ENCODE measurements at regions not wholly inside any gene's neighbourhood (a gene's known extent, or its start where the extent isn't known, plus 50 kb on each side); places are given as distances from the start of the nearest gene placed in this dataset.

DNA sequence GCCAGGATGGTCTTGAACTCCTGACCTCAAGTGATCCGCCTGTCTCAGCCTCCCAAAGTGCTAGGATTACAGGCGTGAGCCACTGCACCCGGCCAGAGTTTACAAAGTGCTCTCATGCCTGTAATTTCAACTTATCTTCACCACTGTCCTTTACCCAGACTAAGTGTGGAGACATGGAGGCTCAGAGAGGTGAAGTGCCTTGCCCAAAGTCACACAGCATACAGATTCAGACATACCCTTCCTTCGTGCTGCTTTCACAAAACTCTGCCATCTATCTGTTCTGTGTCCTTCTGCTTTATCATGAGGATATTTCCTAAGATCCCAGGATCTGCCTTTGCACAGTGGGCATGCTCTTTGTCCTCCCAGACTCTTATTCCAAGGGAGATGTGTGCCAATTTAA, 143.6 kb upstream of the SYT13 start:
- Histone ChIP-seq H3K27ac (no peak overlapping the region), H3K36me3 (no peaks in the 10 kb centered on the region), H3K27me3 (no peaks in the 10 kb centered on the region), H3K4me1 (no peaks in the 10 kb centered on the region), H3K4me3 (no peak overlapping the region), H3K9me3 (no peaks in the 10 kb centered on the region)
- TF ChIP-seq, protein P1, sequence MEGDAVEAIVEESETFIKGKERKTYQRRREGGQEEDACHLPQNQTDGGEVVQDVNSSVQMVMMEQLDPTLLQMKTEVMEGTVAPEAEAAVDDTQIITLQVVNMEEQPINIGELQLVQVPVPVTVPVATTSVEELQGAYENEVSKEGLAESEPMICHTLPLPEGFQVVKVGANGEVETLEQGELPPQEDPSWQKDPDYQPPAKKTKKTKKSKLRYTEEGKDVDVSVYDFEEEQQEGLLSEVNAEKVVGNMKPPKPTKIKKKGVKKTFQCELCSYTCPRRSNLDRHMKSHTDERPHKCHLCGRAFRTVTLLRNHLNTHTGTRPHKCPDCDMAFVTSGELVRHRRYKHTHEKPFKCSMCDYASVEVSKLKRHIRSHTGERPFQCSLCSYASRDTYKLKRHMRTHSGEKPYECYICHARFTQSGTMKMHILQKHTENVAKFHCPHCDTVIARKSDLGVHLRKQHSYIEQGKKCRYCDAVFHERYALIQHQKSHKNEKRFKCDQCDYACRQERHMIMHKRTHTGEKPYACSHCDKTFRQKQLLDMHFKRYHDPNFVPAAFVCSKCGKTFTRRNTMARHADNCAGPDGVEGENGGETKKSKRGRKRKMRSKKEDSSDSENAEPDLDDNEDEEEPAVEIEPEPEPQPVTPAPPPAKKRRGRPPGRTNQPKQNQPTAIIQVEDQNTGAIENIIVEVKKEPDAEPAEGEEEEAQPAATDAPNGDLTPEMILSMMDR (IDR thresholded peaks at IDR 0.05), result no peak
- DNase-seq (no peak), FAIRE-seq (no peak), ATAC-seq (no peak)
- WGBS, 2 donors, result 48 to 64% methylated on average over 4 of the region's 4 CpGs
- intact Hi-C loops (cut with DNase I), result no loop called here

DNA sequence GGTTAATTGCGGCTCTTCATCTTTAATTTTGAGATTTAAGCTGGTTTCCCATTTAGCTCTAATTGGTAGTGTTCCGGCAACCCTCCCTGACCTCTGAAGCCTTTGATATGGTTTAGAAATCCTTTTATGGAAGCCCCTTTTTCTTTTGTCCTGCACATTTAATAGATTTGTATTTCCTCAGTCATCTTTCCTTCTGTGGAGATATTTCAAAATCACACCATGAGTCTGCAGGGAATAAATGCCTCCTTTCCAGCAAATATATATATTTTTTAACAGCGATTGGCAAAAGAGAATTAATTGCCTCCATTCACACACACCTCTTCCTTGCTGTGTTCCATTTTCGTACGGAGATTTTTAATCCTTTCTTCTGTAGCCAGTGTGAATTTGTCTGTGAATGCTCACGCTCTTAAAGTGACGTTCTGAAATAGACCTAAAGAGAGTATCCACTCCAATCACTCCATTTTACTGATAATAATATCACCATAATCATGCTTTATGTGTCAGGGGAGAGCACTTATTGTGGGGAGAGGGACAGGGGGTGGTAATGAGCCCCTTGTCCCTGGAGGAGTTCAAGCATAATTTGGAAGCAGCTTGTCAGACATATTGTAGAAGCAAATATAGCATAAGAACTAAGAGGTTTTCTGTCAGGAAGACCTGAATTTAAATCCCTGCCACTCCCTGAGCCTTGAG, 142.5 kb upstream of the SYT13 start:
- intact Hi-C loops (cut with DNase I), result no loop called here
- H3K36me3 ChIP-seq, result no peaks in the 10 kb centered on the region
- no peak overlapping the region for H3K27ac ChIP-seq
- H3K4me3 ChIP-seq, result no peak overlapping the region
- FAIRE-seq (no peak), DNase-seq (no peak), ATAC-seq (no peak)
- WGBS, 2 donors, result 67 to 75% methylated on average over 7 of the region's 7 CpGs
- TF ChIP-seq, protein P1 (IDR thresholded peaks at IDR 0.05), result no peak
- H3K9me3 ChIP-seq, result no peaks in the 10 kb centered on the region
- no peaks in the 10 kb centered on the region for H3K27me3 ChIP-seq
- no peaks in the 10 kb centered on the region for H3K4me1 ChIP-seq

DNA sequence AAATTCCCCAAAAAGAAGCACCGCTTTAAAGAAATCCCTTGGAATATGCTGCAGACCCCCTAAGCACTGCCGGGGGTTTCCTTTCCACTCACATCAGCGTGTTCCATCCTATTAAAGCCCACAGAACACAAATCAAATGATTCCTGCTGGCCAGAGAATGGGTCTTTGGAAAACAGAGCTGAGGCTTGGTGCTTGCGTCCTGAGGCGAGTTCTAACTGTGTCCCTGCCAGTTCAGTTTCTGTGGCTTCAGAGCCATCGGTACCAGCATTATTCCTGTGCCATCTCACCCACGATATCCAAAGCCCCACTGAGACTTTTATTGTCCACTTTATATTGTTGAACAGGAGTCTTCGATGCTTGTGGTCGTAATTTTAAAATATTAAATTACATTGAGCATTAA, 142.0 kb upstream of the SYT13 start:
- intact Hi-C loops (cut with DNase I), result no loop called here
- FAIRE-seq, result no peak
- TF ChIP-seq, protein P1 (IDR thresholded peaks at IDR 0.05), result no peak

DNA sequence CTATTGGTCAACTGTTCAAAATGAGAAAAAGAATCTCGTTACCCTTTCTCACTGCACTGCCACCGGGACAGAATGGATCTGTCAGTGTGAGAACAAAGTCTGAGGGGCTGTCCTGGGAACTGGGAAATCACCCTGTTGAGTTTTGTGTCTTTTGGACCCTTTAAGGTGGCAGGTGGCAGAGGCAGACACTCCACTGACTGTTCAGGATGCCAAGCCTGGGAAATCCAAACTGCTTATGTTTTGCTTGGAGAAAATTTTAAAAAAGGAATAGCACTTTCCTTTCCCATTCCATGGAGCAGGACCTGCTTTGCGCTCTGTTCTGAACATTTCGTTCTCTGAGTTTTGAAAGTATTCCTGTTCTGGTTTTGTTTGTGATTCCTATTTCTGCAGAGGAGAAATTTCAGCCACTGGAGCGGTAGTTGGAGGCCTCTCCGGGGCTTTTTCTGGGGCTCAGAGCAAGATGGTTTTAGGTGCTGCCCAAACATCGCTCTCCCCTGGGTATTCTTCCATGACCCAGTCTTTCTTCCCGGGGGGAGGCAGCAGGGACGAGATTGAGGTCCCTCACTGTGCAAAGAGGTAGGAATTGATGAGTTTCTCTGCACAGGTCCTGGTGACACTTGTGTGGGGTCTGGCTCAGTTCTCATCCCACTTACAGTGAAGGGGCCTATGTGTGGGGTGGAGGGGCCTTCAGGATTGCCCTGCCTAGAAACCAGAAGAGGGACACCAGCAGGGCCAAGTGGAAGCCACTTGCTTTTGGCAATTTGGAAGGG, 138.5 kb upstream of the SYT13 start:
- no peak for FAIRE-seq
- no peak for ATAC-seq
- WGBS, 2 donors, result 82 to 87% methylated on average over 9 of the region's 9 CpGs
- TF ChIP-seq, protein P1 (IDR thresholded peaks at IDR 0.05), result no peak
- no peak for DNase-seq
- H3K4me1 ChIP-seq, result no peaks in the 10 kb centered on the region
- H3K9me3 ChIP-seq, result no peaks in the 10 kb centered on the region
- no peaks in the 10 kb centered on the region for H3K27me3 ChIP-seq
- H3K36me3 ChIP-seq, result no peaks in the 10 kb centered on the region
- intact Hi-C loops (cut with DNase I), result no loop called here
- no peak overlapping the region for H3K4me3 ChIP-seq
- no peak overlapping the region for H3K27ac ChIP-seq

More for the DNA sequence above, 142.0 kb upstream of the SYT13 start:
- 84 to 85% methylated on average over 9 of the region's 9 CpGs for WGBS, 2 donors
- Histone ChIP-seq H3K36me3 (no peaks in the 10 kb centered on the region), H3K4me1 (no peaks in the 10 kb centered on the region), H3K9me3 (no peaks in the 10 kb centered on the region), H3K4me3 (no peak overlapping the region), H3K27ac (no peak overlapping the region), H3K27me3 (no peaks in the 10 kb centered on the region)
- DNase-seq, result no peak
- ATAC-seq, result no peak
